GM23248 (cell line): ENCODE measurements at regions not wholly inside any gene's neighbourhood (a gene's known extent, or its start where the extent isn't known, plus 50 kb on each side); places are given as distances from the start of the nearest gene placed in this dataset.

Experiments
- DNase-seq: peaks from one replicate; pipeline ENCODE4 v3.0.0-alpha.2; 2015
- H2AFZ ChIP-seq: fragments of 200-600 bp; sonication (generic); 2 replicates; pipeline ENCODE4 v1.6.1; 2016; ENCODE audit warnings: antibody characterized with exemption
- H3F3A ChIP-seq: fragments of 200-600 bp; sonication (generic); 2 replicates; pipeline ENCODE4 v1.6.1; 2016; ENCODE audit warnings: mild to moderate bottlenecking, antibody characterized with exemption, mixed run types; ENCODE audit not compliant: insufficient read depth
- H3K27ac ChIP-seq: fragments of 200-600 bp; sonication (generic); 2 replicates; pipeline ENCODE4 v1.5.1; 2016; ENCODE audit warnings: mild to moderate bottlenecking
- H3K27me3 ChIP-seq: fragments of 200-600 bp; sonication (generic); replicated peaks from 2 replicates; pipeline ENCODE4 v1.6.1; 2016; ENCODE audit warnings: mild to moderate bottlenecking; ENCODE audit not compliant: insufficient read depth
- H3K36me3 ChIP-seq: fragments of 200-600 bp; sonication (generic); 2 replicates; pipeline ENCODE4 v1.6.1; 2016; ENCODE audit warnings: low read depth, mild to moderate bottlenecking
- H3K4me1 ChIP-seq: fragments of 200-600 bp; sonication (generic); 2 replicates; pipeline ENCODE4 v1.6.1; 2016; ENCODE audit warnings: mild to moderate bottlenecking; ENCODE audit not compliant: insufficient read depth
- H3K4me2 ChIP-seq: fragments of 200-600 bp; sonication (generic); one replicate; pipeline ENCODE4 v1.6.1; 2016; ENCODE audit warnings: mild to moderate bottlenecking; ENCODE audit not compliant: unreplicated experiment
- H3K4me3 ChIP-seq: fragments of 200-600 bp; sonication (generic); 2 replicates; pipeline ENCODE4 v1.5.1; 2016; ENCODE audit warnings: mild to moderate bottlenecking
- H3K79me2 ChIP-seq: fragments of 200-600 bp; sonication (generic); 2 replicates; pipeline ENCODE4 v1.6.1; 2016; ENCODE audit warnings: mild to moderate bottlenecking; ENCODE audit not compliant: insufficient read depth
- H3K9ac ChIP-seq: fragments of 200-600 bp; sonication (generic); 2 replicates; pipeline ENCODE4 v1.6.1; 2016; ENCODE audit warnings: mild to moderate bottlenecking
- H3K9me2 ChIP-seq: fragments of 200-600 bp; sonication (generic); 2 replicates; pipeline ENCODE4 v1.6.1; 2016; ENCODE audit warnings: mixed run types, mild to moderate bottlenecking, moderate library complexity; ENCODE audit not compliant: insufficient read depth
- H3K9me3 ChIP-seq: fragments of 200-600 bp; sonication (generic); one replicate; pipeline ENCODE4 v1.6.1; 2017; ENCODE audit warnings: low read depth
- H4K20me1 ChIP-seq: fragments of 200-600 bp; sonication (generic); 2 replicates; pipeline ENCODE4 v1.6.0; 2016; ENCODE audit not compliant: insufficient read depth
- EZH2 ChIP-seq: fragments of 200-600 bp; sonication (generic); IDR thresholded peaks from 2 replicates; pipeline ENCODE4 v1.6.1; 2018; ENCODE audit warnings: antibody characterized with exemption, mild to moderate bottlenecking; ENCODE audit not compliant: insufficient read depth, poor library complexity, severe bottlenecking
- EZH2phosphoT487 ChIP-seq: fragments of 200-600 bp; sonication (generic); IDR thresholded peaks from 2 replicates; pipeline ENCODE4 v1.6.1; 2018; ENCODE audit warnings: antibody characterized with exemption, moderate library complexity, mild to moderate bottlenecking, low read depth; ENCODE audit not compliant: insufficient read depth
- WGBS, 2 experiments: methylation state at CpG; one replicate each; pipeline ENCODE4 v1.1.6; 2015 to 2017; ENCODE audit warnings: low lambda C conversion rate in 2 of 2, low coverage in 1 of 2; ENCODE audit errors: missing lambda C conversion rate in 2 of 2; 5-methylcytosine and 5-hydroxymethylcytosine counted together
- in situ Hi-C: fragments of 300-500 bp; cut with MboI; formaldehyde crosslinking; loops from 2 replicates; pipeline ENCODE4 v1.15.0; 2020

DNA sequence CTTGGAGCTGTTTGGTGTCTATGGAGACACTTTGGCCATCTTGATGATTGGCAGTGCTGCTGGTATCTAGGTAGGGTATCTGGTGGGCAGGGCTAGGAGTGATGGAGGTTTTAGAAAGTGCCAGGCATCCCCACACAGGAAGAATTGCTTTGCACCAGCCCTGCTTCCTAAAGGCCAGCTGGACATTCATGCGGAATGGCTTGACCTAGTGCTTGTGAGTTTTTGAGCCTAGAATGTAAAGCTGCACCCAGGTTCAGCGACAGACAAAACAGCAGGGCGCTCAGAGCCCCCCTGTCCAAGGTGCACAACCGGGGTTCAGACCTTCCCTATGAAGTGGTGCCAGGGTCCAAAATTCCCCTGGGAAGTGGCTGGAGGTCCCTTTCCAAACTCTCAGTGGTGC lies 93.1 kb downstream of the ING1 start:
- Histone ChIP-seq H3K4me3 (no peak overlapping the region), H3K79me2 (no peaks in the 10 kb centered on the region), H3K9me2 (no peaks in the 10 kb centered on the region), H4K20me1 (no peaks in the 10 kb centered on the region), H3K27me3 (peaks cover 23% of the 10 kb centered on the region; the same call in 1 of the 2 replicates), H3K4me1 (no peaks in the 10 kb centered on the region), H3K9me3 (no peaks in the 10 kb centered on the region), H3K9ac (no peak overlapping the region), H3K27ac (no peak overlapping the region), H2AFZ (no peak overlapping the region), H3K4me2 (no peak overlapping the region), H3F3A (no peaks in the 10 kb centered on the region), H3K36me3 (no peaks in the 10 kb centered on the region)
- TF ChIP-seq EZH2 (no peak), EZH2phosphoT487 (no peak)
- in situ Hi-C loops: no loop called here
- DNase-seq: no peak
- WGBS, 2 experiments: 70 to 75% methylated on average over 4 of the region's 4 CpGs

DNA sequence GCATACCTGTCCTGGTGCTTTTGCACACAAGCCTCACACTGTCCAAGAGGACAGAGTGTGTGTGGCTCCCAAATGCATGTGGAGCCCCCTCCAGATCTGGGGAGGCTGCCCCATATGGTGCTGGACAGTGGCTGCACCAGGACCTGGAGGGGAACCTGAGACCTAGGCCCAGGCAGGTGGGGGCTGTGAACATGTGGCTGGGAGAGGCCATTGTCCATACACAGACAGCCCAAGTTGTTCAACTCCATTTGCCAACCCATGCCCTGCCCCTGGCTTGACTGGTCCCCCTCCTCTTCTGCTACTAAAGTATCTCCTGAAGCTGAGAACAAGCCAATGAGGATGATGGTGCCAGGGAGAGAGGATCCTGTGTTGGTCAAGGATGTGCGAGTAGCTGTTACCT lies 94.0 kb downstream of the ING1 start:
- H2AFZ ChIP-seq: no peak overlapping the region
- H3K27ac ChIP-seq: no peak overlapping the region
- no peak overlapping the region for H3K4me3 ChIP-seq
- 96 to 100% methylated on average over 1 of the region's 1 CpG for WGBS, 2 experiments
- peaks cover 31% of the 10 kb centered on the region; the same call in 1 of the 2 replicates for H3K27me3 ChIP-seq
- H4K20me1 ChIP-seq: no peaks in the 10 kb centered on the region
- no peaks in the 10 kb centered on the region for H3K79me2 ChIP-seq
- no peak for DNase-seq
- H3K9ac ChIP-seq: no peak overlapping the region
- no peaks in the 10 kb centered on the region for H3K4me1 ChIP-seq
- H3K36me3 ChIP-seq: no peaks in the 10 kb centered on the region
- H3F3A ChIP-seq: no peaks in the 10 kb centered on the region
- TF ChIP-seq EZH2phosphoT487 (no peak), EZH2 (no peak)
- in situ Hi-C loops: no loop called here
- no peaks in the 10 kb centered on the region for H3K9me3 ChIP-seq
- no peak overlapping the region for H3K4me2 ChIP-seq
- H3K9me2 ChIP-seq: no peaks in the 10 kb centered on the region

- Histone ChIP-seq H3K27me3 (peaks cover 31% of the 10 kb centered on the region; the same call in 1 of the 2 replicates), H3K9me2 (no peaks in the 10 kb centered on the region), H3K4me1 (no peaks in the 10 kb centered on the region), H3K9ac (no peak overlapping the region), H3K79me2 (no peaks in the 10 kb centered on the region), H3K4me2 (no peak overlapping the region), H3K9me3 (no peaks in the 10 kb centered on the region), H4K20me1 (no peaks in the 10 kb centered on the region), H3K4me3 (no peak overlapping the region), H2AFZ (no peak overlapping the region), H3F3A (no peaks in the 10 kb centered on the region), H3K36me3 (no peaks in the 10 kb centered on the region), H3K27ac (no peak overlapping the region)
- no peak for DNase-seq
- in situ Hi-C loops: no loop called here
- no peak for TF ChIP-seq EZH2
- no peak for TF ChIP-seq EZH2phosphoT487
- 58 to 61% methylated on average over 4 of the region's 4 CpGs for whole genome bisulfite sequencing, 2 experiments
Measured at GRCh38 chr13:110808138-110808537, 94.6 kb downstream of the ING1 start.

DNA sequence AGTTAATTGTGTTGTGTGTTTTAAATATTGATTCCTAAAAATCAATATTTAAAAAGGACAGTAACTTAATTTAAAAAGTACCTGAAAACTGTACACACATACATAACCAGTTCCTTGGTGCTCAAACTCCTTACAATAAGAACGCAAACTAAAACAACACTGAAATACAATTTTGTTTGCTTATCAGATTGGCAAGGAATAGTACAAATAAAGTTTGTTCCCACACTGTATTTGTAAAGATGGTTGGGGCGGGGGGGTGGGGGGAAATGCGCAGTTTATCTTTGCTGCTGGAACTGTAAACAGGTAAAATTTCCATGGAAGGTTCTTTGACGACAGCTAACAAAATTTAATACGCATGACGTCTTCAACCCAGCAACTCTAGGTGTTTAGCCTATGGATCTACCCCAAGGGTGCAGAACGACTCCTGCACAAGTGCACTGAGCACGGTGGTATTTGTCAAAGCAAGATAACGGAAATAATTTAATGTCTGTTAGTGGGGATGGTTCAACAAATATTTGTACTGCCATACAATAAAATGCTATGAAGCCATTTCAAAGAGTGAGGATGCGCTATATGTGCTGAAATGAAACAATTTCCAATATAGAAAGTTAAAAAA lies 96.5 kb downstream of the ING1 start:
- TF ChIP-seq EZH2phosphoT487 (no peak), EZH2 (no peak)
- in situ Hi-C loops: no loop called here
- Histone ChIP-seq H3K36me3 (no peaks in the 10 kb centered on the region), H4K20me1 (no peaks in the 10 kb centered on the region), H3K4me2 (no peak overlapping the region), H3F3A (no peaks in the 10 kb centered on the region), H3K9ac (no peak overlapping the region), H3K9me2 (no peaks in the 10 kb centered on the region), H3K4me3 (no peak overlapping the region), H3K9me3 (no peaks in the 10 kb centered on the region), H2AFZ (no peak overlapping the region), H3K4me1 (no peaks in the 10 kb centered on the region), H3K27ac (no peak overlapping the region), H3K79me2 (no peaks in the 10 kb centered on the region), H3K27me3 (peaks cover 31% of the 10 kb centered on the region; the same call in 1 of the 2 replicates)
- DNase-seq: no peak
- 87 to 89% methylated on average over 10 of the region's 10 CpGs for WGBS, 2 experiments
